Body of pancreas (tissue), 4 donors: ENCODE measurements at regions not wholly inside any gene's neighbourhood (a gene's known extent, or its start where the extent isn't known, plus 50 kb on each side); places are given as distances from the start of the nearest gene placed in this dataset.
"Not testable (repeated sequence)": the region's sequence is repeated elsewhere in the genome, so short reads cannot be mapped to it uniquely, and the experiment has no call there.

ENCODE experiments used
- ATAC-seq: fragments of 150-250 bp; one replicate; pipeline ENCODE4 v1.9.1; 2016
- DNase-seq, 4 donors: peaks; one replicate each; pipeline ENCODE4 v3.0.0-alpha.2; 2019
- H3K27ac ChIP-seq, 4 donors: fragments of 200-600 bp; sonication (generic); 1 replicate in 3 of 4; 2 replicates in 1 of 4; pipeline versions ENCODE4 v1.5.1 to v1.6.1; 2016 to 2019; ENCODE audit warnings: mild to moderate bottlenecking in 1 of 4, mixed read lengths in 1 of 4, moderate library complexity in 1 of 4
- H3K27me3 ChIP-seq, 2 donors: fragments of 200-600 bp; sonication (generic); one replicate each; pipeline ENCODE4 v1.6.0; 2016; ENCODE audit warnings: mild to moderate bottlenecking in 1 of 2
- H3K36me3 ChIP-seq, 2 donors: fragments of 200-600 bp; sonication (generic); replicated peaks in 1 of 2; 2 replicates each; pipeline ENCODE4 v1.5.1; 2016; ENCODE audit warnings: low read depth in 2 of 2; ENCODE audit not compliant: insufficient read depth in 1 of 2
- H3K4me1 ChIP-seq: fragments of 200-600 bp; sonication (generic); one replicate; pipeline ENCODE4 v1.6.0; 2016
- H3K4me3 ChIP-seq, 2 donors: fragments of 200-600 bp; sonication (generic); 1 replicate in 1 of 2; 2 replicates in 1 of 2; pipeline ENCODE4 v1.5.1; 2016 to 2019
- H3K9me3 ChIP-seq, 3 donors: fragments of 200-600 bp; sonication (generic); 1 replicate in 2 of 3; 2 replicates in 1 of 3; pipeline ENCODE4 v1.5.1; 2016
- POLR2A ChIP-seq, 3 donors: fragments of 450-650 bp; IDR thresholded peaks; one replicate each; pipeline ENCODE4 v1.6.1; 2016; ENCODE audit warnings: antibody characterized with exemption in 3 of 3, mild to moderate bottlenecking in 2 of 3
- WGBS, 2 donors: methylation state at CpG; one replicate each; pipeline ENCODE4 v1.1.5; 2017; 5-methylcytosine and 5-hydroxymethylcytosine counted together
- intact Hi-C: fragments of 100-400 bp; cut with DNase I; formaldehyde crosslinking; loops from one replicate; pipeline ENCODE4 v1.15.1; 2023
- TF ChIP-seq, protein P1 (sequence below), 7 experiments: fragments of 450-650 bp in 4 of 7; fragments of 200-600 bp in 3 of 7; sonication (generic) in 3 of 7; IDR thresholded peaks; one replicate each; pipeline ENCODE4 v1.5.1; 2016 to 2019; ENCODE audit warnings: antibody characterized with exemption in 7 of 7

DNA sequence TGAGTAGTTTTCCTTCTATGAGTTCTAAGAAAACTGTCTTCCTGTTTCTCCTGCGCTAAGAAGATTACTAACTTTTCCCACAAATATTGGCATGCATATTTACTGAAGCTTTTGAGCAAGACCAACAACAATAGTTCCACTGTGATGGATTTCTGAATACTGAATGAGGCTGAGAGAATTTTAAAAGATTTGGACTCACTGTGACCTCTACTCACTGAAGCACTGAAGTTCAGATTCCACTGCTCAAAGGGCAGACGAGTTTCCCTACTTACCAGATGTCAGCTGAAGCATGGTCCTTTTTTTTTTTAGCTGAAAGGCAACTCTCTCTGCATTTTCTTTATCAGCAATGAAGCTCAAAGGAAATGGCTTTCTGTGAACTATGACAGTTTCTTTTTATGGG lies 718.5 kb downstream of the RFPL4B start:
- no peak for DNase-seq
- Histone ChIP-seq H3K9me3 (no peaks in the 10 kb centered on the region), H3K4me3 (no peak overlapping the region), H3K36me3 (no peaks in the 10 kb centered on the region), H3K27me3 (no peaks in the 10 kb centered on the region), H3K27ac (no peak overlapping the region), H3K4me1 (no peaks in the 10 kb centered on the region)
- intact Hi-C loops, result no loop called here
- no peak for ATAC-seq
- 41 to 50% methylated on average over 2 of the region's 2 CpGs for WGBS, 2 donors
- TF ChIP-seq, protein P1, sequence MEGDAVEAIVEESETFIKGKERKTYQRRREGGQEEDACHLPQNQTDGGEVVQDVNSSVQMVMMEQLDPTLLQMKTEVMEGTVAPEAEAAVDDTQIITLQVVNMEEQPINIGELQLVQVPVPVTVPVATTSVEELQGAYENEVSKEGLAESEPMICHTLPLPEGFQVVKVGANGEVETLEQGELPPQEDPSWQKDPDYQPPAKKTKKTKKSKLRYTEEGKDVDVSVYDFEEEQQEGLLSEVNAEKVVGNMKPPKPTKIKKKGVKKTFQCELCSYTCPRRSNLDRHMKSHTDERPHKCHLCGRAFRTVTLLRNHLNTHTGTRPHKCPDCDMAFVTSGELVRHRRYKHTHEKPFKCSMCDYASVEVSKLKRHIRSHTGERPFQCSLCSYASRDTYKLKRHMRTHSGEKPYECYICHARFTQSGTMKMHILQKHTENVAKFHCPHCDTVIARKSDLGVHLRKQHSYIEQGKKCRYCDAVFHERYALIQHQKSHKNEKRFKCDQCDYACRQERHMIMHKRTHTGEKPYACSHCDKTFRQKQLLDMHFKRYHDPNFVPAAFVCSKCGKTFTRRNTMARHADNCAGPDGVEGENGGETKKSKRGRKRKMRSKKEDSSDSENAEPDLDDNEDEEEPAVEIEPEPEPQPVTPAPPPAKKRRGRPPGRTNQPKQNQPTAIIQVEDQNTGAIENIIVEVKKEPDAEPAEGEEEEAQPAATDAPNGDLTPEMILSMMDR (IDR thresholded peaks at IDR 0.05), result no peak
- TF ChIP-seq POLR2A (IDR thresholded peaks at IDR 0.05), result no peak

DNA sequence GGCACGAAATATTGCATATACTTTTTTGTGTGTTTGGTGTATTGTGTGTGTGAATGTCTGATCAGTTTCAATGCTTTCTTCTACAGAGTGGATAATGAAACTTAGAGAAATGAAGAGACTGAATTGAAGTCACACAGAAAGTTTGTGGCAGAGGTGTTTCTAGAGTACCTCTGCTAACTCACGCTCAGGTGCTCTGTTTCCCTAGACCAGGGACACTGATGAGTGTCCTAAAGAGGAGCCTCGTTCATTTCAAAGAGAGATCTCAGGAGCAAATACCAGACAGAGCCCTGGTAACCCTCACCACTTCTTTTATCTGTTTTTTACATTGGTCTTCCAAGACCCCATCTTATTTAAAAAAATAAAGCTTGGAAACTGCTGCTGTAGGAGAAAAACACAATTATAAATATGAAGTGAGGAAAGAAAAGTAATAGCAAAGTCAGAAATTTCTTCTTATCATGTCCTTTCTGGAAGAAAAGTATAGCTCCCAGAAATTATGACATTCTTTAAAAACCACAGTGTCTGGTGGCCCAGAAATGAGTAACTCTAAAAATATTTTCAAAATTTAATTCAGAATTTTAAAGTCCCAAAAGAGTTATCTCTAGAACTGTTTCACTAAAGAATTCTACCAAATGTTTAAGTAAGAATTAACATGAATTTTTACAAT lies 720.6 kb downstream of the RFPL4B start:
- intact Hi-C loops, result no loop called here
- Histone ChIP-seq H3K27me3 (no peaks in the 10 kb centered on the region), H3K4me1 (no peaks in the 10 kb centered on the region), H3K9me3 (no peaks in the 10 kb centered on the region), H3K36me3 (no peaks in the 10 kb centered on the region), H3K27ac (no peak overlapping the region), H3K4me3 (no peak overlapping the region)
- ATAC-seq (no peak), DNase-seq (no peak)
- TF ChIP-seq POLR2A (IDR thresholded peaks at IDR 0.05), result no peak
- TF ChIP-seq, protein P1 (IDR thresholded peaks at IDR 0.05), result no peak
- 71 to 81% methylated on average over 3 of the region's 3 CpGs for WGBS, 2 donors

DNA sequence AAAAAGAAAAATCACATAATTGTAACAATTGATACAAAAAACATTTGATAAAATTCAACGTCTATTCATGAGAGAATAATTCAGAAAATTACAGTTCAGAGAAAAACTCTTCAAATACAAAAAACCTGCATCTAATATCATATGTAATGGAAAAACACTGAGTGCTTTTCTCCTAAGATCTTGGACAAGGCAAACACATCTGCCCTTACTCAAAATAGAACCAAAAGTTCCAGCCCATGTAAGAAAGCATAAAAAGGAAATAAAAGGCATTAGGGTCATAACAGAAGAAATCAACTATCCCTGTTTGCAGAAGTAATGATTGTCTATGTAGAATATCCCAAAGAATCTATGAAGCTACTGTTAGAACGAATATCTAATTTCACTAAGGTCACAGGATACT lies 721.4 kb downstream of the RFPL4B start:
- ATAC-seq (no peak), DNase-seq (no peak)
- Histone ChIP-seq H3K9me3 (no peaks in the 10 kb centered on the region), H3K4me1 (no peaks in the 10 kb centered on the region), H3K27me3 (no peaks in the 10 kb centered on the region), H3K36me3 (no peaks in the 10 kb centered on the region), H3K4me3 (no peak overlapping the region), H3K27ac (no peak overlapping the region)
- intact Hi-C loops, result no loop called here
- 63 to 67% methylated on average over 2 of the region's 2 CpGs for WGBS, 2 donors
- TF ChIP-seq POLR2A (IDR thresholded peaks at IDR 0.05), result no peak
- TF ChIP-seq, protein P1 (IDR thresholded peaks at IDR 0.05), result no peak

DNA sequence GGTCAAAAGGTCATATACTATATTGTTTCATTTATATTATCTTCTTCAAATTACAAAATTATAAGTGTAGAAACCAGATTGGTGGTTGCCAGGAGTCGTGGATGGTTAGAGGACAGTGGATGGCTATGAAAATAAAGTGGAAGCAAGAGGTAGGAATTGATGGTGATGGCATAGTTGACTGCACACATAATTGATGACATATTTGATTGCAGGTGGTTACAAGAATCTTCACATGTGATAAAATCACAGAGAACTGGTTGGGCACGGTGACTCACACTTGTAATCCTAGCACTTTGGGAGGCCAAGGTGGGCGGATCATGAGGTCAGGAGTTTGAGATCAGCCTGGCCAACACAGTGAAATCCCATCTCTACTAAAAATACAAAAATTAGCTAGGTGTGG lies 723.6 kb downstream of the RFPL4B start:
- H3K4me3 ChIP-seq, H3K4me1 ChIP-seq, ATAC-seq, H3K27ac ChIP-seq, intact Hi-C loops, H3K9me3 ChIP-seq, H3K36me3 ChIP-seq, DNase-seq, H3K27me3 ChIP-seq: not testable (repeated sequence)
- WGBS, 2 donors, result 77 to 90% methylated on average over 3 of the region's 3 CpGs

DNA sequence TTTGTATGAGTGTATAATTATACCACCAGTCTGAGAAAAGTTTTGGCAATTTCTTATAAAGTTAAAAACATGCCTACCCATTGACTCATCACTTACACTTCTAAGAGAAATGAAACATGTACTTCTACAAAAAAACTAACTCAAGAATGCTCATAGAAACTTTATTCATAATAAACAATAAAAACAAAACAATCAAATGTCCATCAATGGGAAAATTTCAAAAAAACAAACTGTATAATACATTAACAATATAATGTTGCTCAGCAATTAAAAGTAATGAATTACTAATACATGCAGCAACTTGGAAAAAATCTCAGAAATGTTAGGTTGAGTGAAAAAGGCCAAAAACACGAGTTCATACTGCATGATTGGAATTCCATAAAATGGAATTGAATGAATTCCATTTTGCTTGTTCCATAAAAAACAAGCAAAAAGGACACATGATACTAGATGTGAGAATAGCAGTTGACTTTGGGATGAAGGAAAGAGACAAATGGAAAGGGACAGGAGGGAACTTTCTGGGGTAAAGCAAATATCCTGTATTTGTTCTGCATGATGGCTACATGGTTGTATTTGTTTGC lies 726.6 kb downstream of the RFPL4B start:
- H3K27ac ChIP-seq, result no peak overlapping the region
- no peaks in the 10 kb centered on the region for H3K27me3 ChIP-seq
- H3K4me1 ChIP-seq, result no peaks in the 10 kb centered on the region
- DNase-seq, result no peak
- no peak for ATAC-seq
- no peaks in the 10 kb centered on the region for H3K36me3 ChIP-seq
- intact Hi-C loops, result no loop called here
- no peaks in the 10 kb centered on the region for H3K9me3 ChIP-seq
- no peak overlapping the region for H3K4me3 ChIP-seq
- 22 to 54% methylated on average over 1 of the region's 1 CpG for WGBS, 2 donors
- no peak for TF ChIP-seq POLR2A (IDR thresholded peaks at IDR 0.05)
- TF ChIP-seq, protein P1 (IDR thresholded peaks at IDR 0.05), result no peak
